SK-N-SH treated with all-trans-retinoic acid at 6 μM for 48 hours (cell line): ENCODE measurements at regions not wholly inside any gene's neighbourhood (a gene's known extent, or its start where the extent isn't known, plus 50 kb on each side); places are given as distances from the start of the nearest gene placed in this dataset.
"Not testable (repeated sequence)": the region's sequence is repeated elsewhere in the genome, so short reads cannot be mapped to it uniquely, and the experiment has no call there.

Source experiments
- ATAC-seq: fragments of 200-7000 bp; cut with Tn5 transposase; 3 replicates; pipeline ENCODE4 v1.9.1; 2020; ENCODE audit warnings: mild to moderate bottlenecking, moderate library complexity
- ARNTL ChIP-seq: fragments of 450-650 bp; formaldehyde crosslinking; IDR thresholded peaks from 2 replicates; pipeline ENCODE4 v1.5.0; 2020; ENCODE audit warnings: low read depth, mild to moderate bottlenecking, moderate library complexity, borderline replicate concordance
- CREB5 ChIP-seq: fragments of 250-450 bp; sonication (Bioruptor Pico); IDR thresholded peaks from 2 replicates; pipeline ENCODE4 v1.5.1; 2020; ENCODE audit warnings: low read depth, mild to moderate bottlenecking, moderate library complexity
- CSDC2 ChIP-seq: fragments of 250-450 bp; sonication (Bioruptor Pico); IDR thresholded peaks from 2 replicates; pipeline ENCODE4 v1.5.0; 2020; ENCODE audit warnings: mild to moderate bottlenecking, moderate library complexity
- CSRNP3 ChIP-seq: fragments of 250-450 bp; sonication (Bioruptor Pico); IDR thresholded peaks from 2 replicates; pipeline ENCODE4 v1.5.1; 2021; ENCODE audit warnings: mild to moderate bottlenecking, moderate library complexity
- ESRRG ChIP-seq: fragments of 250-450 bp; sonication (Bioruptor Pico); IDR thresholded peaks from 2 replicates; pipeline ENCODE4 v1.6.1; 2021; ENCODE audit warnings: mild to moderate bottlenecking
- GLIS3 ChIP-seq: fragments of 250-450 bp; sonication (Bioruptor Pico); IDR thresholded peaks from 2 replicates; pipeline ENCODE4 v1.5.0; 2020; ENCODE audit warnings: mild to moderate bottlenecking, moderate library complexity
- ISL1 ChIP-seq: fragments of 250-450 bp; sonication (Bioruptor Pico); IDR thresholded peaks from 2 replicates; pipeline ENCODE4 v2.1.2; 2022; ENCODE audit warnings: mild to moderate bottlenecking, moderate library complexity
- PATZ1 ChIP-seq: fragments of 250-450 bp; sonication (Bioruptor Pico); IDR thresholded peaks from 2 replicates; pipeline ENCODE4 v1.8.0; 2020; ENCODE audit warnings: mild to moderate bottlenecking, moderate library complexity, borderline replicate concordance
- POU6F1 ChIP-seq: fragments of 250-450 bp; sonication (Bioruptor Pico); IDR thresholded peaks from 2 replicates; pipeline ENCODE4 v1.8.0; 2021; ENCODE audit warnings: low read depth, mild to moderate bottlenecking, moderate library complexity, borderline replicate concordance
- SNAI2 ChIP-seq: fragments of 250-450 bp; sonication (Bioruptor Pico); IDR thresholded peaks from 2 replicates; pipeline ENCODE4 v1.5.0; 2020; ENCODE audit warnings: mild to moderate bottlenecking, moderate library complexity
- TCF4 ChIP-seq: fragments of 250-450 bp; sonication (Bioruptor Pico); IDR thresholded peaks from 2 replicates; pipeline ENCODE4 v1.8.0; 2021; ENCODE audit warnings: mild to moderate bottlenecking, moderate library complexity, borderline replicate concordance
- TOX ChIP-seq: fragments of 250-450 bp; sonication (Bioruptor Pico); IDR thresholded peaks from 2 replicates; pipeline ENCODE4 v1.8.0; 2021; ENCODE audit warnings: mild to moderate bottlenecking, moderate library complexity, borderline replicate concordance
- TSHZ2 ChIP-seq: fragments of 250-450 bp; sonication (Bioruptor Pico); IDR thresholded peaks from 2 replicates; pipeline ENCODE4 v1.5.0; 2020; ENCODE audit warnings: mild to moderate bottlenecking, moderate library complexity
- ZFP3 ChIP-seq: fragments of 250-450 bp; sonication (Bioruptor Pico); IDR thresholded peaks from 2 replicates; pipeline ENCODE4 v1.5.0; 2020; ENCODE audit warnings: mild to moderate bottlenecking, moderate library complexity
- ZFP30 ChIP-seq: fragments of 450-650 bp; formaldehyde crosslinking; IDR thresholded peaks from 2 replicates; pipeline ENCODE4 v1.5.0; 2022; ENCODE audit warnings: mild to moderate bottlenecking, moderate library complexity
- ZNF70 ChIP-seq: fragments of 450-650 bp; formaldehyde crosslinking; IDR thresholded peaks from 2 replicates; pipeline ENCODE4 v1.5.0; 2020; ENCODE audit warnings: mild to moderate bottlenecking, moderate library complexity
- ZNF8 ChIP-seq: fragments of 450-650 bp; formaldehyde crosslinking; IDR thresholded peaks from 2 replicates; pipeline ENCODE4 v1.5.0; 2020; ENCODE audit warnings: mild to moderate bottlenecking, moderate library complexity

- no peak for ATAC-seq
- no peak for TF ChIP-seq PATZ1 (CRISPR knock-in tag)
Observed at GRCh38 chr18:3347286-3347803, 85.4 kb downstream of the MYL12B start.

- ATAC-seq: no peak
- TF ChIP-seq ISL1 (CRISPR knock-in tag): no peak
- no peak for TF ChIP-seq ZFP30
Observed at GRCh38 chr18:3348176-3348575, 86.2 kb downstream of the MYL12B start.

GRCh38 chr18:3349046-3349841 lies 87.3 kb downstream of the MYL12B start:
- not testable (repeated sequence) for ATAC-seq

GRCh38 chr18:3350021-3350420 lies 88.1 kb downstream of the MYL12B start:
- no peak for TF ChIP-seq TOX (CRISPR knock-in tag)
- no peak for TF ChIP-seq CSDC2
- TF ChIP-seq ZFP30: no peak
- no peak for TF ChIP-seq GLIS3 (CRISPR knock-in tag)
- no peak for TF ChIP-seq ZFP3 (CRISPR knock-in tag)
- TF ChIP-seq ZNF8: no peak
- TF ChIP-seq SNAI2 (CRISPR knock-in tag): no peak
- TF ChIP-seq ISL1 (CRISPR knock-in tag): no peak
- no peak for TF ChIP-seq ARNTL (CRISPR knock-in tag)
- TF ChIP-seq TSHZ2: no peak
- TF ChIP-seq POU6F1 (CRISPR knock-in tag): no peak
- TF ChIP-seq CSRNP3 (CRISPR knock-in tag): no peak

GRCh38 chr18:3350566-3351527 lies 88.9 kb downstream of the MYL12B start:
- ATAC-seq: no peak
- TF ChIP-seq CSDC2 (no peak), POU6F1 (CRISPR knock-in tag) (no peak), CSRNP3 (CRISPR knock-in tag) (no peak), ZNF70 (CRISPR knock-in tag) (no peak), ESRRG (CRISPR knock-in tag) (no peak), CREB5 (no peak), TOX (CRISPR knock-in tag) (no peak), GLIS3 (CRISPR knock-in tag) (no peak), ZNF8 (no peak), TCF4 (CRISPR knock-in tag) (no peak)

More at GRCh38 chr18:3350021-3350420, 88.1 kb downstream of the MYL12B start:
- ATAC-seq: no peak
